Superior temporal gyrus (tissue), 1 donor: ENCODE measurements at regions not wholly inside any gene's neighbourhood (a gene's known extent, or its start where the extent isn't known, plus 50 kb on each side); places are given as distances from the start of the nearest gene placed in this dataset.

ENCODE experiments used
- DNase-seq: peaks from one replicate; pipeline ENCODE4 v3.0.0-alpha.2; 2016; ENCODE audit errors: extremely low spot score

DNA sequence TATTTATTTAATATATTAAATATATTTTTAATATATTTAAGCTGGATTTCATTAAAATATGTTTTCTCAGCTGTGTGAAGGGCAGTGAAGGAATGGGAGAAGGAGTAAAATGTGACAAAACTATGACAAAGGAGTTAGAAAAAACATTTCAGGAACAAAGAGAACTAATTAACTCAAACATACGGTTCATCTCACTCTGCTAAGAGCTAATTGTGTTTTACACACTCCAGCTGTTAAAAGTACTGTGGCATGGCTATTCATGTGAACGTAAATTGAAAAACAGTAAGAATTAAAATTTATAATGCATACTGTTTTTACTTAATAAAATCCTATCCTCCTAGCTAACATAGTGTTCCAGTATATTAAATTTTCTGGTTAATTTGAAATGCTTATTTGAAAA is 262.5 kb upstream of the GNAI1 start:
- no peak for DNase-seq

DNA sequence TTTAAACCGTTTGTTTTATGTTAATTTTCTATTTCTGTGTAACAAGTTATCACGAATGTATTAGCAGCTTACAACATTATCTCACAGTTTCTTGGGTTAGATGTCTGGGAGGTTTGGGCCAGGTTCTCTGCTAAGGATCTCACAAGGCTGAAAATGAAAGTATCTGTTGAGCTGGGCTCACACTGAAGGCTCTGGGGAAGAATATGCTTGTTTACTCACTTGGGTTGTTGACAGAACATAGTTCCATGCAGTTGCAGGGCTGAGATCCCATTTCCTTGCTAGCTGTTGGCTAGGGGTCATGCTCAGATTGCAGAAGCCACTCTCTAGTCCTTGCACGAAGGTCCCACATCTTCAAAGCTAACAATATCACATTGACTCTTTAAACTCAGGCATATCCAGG is 266.6 kb upstream of the GNAI1 start:
- DNase-seq, result no peak

DNA sequence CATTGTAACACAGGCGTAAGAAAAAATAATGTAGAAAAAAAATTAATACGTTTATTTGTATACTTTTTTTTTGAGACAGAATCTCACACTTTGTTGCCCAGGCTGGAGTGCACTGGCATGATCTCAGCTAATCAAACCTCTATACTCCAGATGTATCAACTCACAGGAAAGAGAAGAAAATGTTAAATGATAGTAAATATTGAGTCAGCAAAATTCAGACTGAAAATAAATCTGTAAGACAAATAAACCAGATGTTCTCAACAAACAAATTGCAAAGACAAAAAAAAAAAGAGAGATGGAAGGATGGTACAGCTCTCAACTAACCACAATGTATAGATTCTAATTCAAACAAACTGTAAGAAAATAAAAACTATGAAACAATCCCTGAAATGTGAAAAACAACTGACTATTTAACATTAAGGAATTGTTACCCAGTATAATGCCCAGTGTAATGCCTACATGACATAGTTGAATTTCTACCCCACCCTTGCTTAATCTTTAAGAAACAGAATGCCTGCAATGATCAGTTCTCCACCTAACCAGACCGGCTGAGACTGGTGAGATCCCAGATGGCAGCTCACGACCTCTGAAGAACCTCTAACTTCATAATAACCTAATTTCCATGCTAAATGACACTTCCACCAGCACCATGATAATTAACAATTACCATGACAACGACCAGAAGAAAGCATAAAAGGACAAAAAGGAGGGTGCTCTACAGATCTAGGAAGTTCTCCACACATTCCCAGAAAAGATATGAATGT is 272.0 kb upstream of the GNAI1 start:
- no peak for DNase-seq

DNA sequence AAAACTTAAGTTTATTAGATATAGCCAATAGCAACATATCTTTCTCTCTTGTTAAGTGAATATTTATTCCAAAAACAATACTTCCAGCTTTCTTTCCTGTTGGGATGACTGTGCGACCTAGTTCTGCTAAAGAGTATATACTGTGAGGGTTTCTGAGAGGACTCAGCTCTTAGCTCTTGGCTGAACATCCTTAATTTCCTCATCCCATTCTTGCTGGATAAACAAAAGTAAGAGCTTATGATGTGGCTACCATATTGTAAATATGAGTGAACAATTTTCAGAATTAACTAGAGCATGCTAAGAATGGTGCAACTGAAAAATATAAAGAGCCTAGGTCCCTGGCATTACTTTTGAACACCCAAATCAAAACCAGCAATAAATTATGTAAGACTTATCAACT is 279.5 kb upstream of the GNAI1 start:
- DNase-seq, result no peak

DNA sequence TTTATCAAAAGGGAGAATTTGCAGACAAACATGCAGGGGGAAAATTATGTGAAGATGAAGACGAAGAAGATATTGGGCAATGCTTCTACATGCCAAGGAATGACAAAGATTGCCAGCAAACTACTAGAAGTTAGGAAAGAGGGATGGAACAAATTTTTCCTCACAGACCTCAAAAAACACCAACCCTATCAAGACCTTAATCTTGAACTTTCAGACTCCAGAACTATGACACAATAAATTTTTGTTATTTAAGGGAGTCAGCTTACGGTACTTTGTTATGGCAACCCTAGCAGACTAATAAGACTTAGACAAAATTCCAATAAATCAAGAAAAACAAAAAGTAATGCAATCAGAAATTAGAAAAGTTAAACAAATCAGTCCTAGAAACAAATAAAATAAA is 280.0 kb upstream of the GNAI1 start:
- DNase-seq, result no peak

DNA sequence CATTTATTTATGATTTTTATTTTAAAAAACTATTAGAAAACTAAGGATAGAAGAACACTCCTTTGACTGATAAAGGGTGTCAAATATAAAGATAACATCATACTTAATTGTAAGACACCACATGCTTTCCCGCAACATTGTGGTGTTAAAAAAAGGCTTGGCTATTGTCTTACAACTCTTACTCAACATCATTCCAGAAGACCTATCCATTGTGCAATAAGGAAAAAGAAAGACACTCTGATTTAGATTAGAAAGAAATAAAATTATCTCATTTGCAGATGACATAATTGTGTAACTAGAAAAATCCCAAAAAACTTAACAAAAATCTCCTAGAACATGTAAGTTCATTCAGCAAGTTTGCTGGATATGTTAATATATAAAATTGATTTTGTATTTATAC is 296.7 kb upstream of the GNAI1 start:
- no peak for DNase-seq

DNA sequence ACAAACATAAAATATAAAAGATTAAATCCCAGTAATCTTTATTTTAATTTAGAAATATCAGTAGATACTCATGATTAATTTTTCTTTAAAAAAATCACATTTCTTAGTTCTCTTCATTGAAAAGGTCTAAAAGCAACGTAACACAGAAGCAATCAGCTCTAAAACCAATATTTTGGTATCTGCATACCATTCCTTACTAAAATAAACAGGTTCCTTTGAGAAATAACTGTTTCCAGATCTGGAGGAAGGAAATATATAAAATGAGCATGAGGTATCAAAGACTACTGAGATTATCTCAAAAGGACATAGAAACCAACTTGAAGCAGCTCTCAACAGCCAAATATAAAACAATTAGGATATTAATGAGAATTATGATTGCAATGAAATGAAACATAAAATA is 301.0 kb upstream of the GNAI1 start:
- DNase-seq, result no peak

DNA sequence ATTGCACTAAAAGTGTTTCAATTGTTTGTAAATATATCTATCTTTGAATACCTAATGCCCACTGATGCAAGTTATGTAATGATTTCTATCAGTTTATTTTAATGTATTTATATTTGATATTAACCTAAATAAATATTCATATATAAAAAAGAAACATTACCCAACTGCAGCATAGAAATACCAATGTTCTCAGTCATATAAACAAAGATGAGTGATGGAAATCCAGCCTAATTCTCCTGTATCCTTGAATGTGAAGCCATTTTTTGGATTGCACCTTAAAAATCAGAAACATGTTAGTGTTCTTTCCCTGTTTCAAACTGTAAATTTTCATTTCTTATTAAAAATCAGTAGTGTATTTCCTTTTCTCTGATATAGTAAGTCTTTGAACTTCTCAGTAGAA is 305.8 kb upstream of the GNAI1 start:
- DNase-seq, result no peak

DNA sequence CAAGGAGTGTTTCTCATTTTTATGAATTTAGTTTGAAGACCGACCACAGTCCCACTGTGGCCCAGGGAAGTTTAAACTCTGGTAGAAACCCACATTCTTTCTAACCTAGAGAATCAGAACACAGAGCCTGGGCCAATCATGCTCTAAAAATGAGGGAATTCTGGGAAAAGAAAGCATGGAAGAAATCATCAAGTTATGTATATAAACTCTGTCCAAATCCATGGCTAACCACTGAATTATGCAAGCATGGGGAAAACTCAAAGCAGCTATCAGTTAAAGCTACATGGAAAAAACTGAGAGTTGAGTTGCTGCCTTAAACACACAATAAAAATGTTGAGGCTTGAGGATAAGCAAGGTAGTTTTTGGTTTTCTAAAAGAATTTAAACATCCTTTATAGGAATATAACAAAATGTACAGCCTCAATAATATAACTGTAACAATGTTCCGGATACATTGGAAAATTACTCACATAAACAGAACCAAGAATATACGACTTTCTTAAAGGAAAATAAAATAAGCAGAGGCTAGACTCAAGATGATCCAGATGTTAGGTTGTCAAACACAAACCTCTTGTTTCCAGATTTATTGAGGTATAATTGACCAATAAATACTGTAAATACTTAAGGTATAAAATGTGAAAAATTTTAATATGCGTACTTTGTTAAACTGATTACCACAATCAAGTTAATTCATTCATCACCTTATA is 311.2 kb upstream of the GNAI1 start:
- DNase-seq, result no peak

DNA sequence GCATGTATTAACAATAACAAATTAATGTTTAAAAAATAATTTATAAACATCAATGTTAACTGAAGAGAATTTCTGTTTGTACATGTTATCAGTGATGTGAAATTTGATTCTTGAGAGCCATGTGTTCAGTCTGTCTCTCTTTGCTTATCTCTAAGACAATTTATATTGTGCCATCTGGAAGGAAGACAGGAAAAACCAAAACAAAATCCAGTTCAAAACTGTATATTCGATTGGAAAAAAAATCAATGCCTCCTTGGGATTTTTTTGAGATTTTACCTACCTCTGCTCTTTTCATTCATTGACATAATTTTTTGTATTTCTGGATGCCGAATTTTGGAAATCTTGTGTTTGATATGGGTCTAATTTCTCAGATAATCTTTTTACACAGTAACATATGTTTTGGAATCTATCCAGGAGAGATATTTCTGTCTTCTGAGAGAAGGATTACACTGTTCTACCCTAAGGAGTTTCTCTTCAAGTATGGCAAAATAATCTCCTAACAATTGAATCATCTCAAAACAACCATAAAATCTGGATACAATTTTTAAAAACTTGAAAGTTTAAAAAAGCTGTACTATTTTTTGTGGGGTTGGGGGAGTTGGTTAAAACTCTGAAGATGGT is 311.9 kb upstream of the GNAI1 start:
- DNase-seq, result peak; percentile 38

DNA sequence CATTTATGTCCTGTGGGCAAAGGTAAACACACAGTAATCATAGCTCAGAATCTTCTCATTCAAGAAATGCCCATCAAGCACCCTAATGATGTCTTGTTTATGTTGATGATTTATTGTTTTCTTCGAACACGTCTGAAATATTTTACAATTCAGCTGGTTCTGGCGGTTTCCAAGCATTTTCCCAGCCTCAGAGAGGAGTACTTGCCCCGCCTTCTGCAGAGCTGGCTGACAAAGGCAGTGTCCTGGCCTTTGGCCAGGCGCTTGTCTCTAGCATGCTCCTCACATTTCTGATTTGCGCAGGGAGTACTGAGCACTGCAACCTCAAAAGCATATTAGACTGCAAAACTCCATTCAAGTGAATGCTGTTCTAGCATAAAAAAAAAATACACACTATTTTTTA is 314.2 kb upstream of the GNAI1 start:
- peak; percentile 66 for DNase-seq

DNA sequence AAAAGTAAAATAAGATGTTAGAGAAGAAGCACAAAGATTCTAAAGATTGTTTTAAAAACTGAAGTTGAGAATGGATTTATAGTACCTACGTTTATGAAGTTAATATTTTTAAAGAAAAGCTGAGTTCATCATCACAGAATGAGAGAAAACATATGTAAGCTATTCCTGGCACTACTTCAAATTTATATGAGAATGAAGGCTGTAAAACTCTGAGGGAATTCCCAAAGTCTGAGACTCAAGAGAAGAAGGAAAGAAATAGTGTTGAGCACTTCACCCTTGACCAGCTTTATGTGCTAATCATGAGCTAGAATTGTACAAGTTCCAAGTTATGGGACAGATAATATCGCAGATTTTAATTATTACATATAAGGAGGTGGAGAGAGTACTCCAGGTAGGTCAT is 323.7 kb upstream of the GNAI1 start:
- no peak for DNase-seq

DNA sequence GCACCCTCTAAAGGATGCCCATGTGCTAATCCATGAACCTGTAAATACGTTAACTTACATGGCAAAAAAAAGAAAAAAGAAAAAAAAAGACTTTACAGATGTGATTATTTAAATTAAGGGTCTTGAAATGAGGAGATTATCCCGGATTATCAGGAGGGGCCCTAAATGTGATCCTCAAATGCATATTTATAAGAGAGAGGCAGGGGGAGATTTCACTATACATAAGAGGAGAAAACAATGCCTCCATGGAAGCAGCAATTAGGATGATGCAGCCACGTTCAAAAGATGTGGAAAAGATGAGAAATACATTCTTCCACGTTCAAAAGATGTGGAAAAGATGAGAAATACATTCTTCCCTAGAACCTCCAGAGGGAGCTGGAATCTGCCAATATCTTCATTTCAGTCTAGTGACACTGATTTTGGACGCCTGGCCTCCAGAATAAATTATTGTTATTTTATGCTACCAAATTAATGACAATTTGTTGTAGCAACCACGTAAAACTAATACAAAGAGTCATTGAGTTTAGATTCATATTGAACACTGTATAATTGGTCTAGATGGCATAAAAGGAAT is 328.4 kb upstream of the GNAI1 start:
- DNase-seq, result peak; percentile 37

DNA sequence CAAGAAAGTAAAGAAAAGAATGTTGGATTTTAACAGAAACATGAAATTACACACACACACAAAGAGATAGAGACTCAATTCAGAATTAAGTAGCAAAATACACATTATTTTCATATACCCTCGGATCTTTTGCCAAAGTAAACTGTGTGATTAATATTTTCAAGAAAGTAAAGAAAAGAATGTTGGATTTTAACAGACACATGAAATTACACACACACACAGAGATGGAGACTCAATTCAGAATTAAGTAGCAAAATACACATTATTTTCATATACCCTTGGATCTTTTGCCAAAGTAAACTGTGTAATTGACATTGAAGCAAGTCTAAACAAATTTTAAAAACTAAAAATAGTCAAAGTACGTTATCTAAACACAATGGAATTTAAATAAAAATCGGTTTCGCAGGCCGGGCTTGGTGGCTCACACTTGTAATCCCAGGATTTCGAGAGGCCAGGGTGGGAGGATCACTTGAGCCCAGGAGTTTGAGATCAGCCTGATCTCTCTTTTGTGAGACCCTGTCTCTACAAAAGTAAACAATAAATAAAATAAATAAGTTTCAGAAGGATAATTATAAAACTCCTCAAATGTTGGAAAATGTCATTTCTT is 337.3 kb upstream of the MAGI2 start:
- no peak for DNase-seq

DNA sequence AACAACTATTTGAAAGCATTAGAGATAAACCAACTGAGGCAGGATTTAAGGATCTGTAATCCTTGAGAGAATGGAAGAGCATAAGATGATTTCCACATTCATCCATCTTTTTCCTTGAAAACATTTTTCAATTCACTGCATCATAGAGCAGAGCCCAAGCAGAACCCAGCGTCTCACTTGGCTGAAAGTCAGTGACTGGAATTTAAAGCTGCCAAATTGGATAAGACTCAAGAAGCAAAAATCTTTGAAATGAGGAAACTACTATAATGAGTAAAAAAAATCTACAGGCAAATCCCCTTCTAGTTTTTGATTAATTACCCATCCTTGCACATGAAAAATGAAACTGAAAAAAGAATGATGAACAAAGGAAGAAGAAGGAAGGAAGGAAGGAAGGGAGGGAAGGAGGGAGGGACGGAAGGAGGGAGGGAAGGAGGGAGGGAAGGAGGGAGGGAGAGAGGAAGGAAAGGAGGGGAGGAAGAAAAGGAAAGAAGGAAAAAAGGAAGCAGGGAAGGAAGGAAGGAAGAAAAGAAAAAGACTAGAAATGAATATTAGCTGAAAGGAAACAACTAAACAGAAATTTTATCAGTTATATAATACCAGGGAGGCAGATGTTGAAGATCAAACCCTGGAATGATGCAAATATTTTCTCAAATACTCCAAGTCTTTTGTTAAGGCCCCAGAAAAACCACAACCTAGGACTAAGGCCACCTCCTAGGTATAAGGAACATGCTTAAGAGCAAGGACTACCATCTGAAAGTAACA is 336.3 kb upstream of the MAGI2 start:
- peak; percentile 31 for DNase-seq

DNA sequence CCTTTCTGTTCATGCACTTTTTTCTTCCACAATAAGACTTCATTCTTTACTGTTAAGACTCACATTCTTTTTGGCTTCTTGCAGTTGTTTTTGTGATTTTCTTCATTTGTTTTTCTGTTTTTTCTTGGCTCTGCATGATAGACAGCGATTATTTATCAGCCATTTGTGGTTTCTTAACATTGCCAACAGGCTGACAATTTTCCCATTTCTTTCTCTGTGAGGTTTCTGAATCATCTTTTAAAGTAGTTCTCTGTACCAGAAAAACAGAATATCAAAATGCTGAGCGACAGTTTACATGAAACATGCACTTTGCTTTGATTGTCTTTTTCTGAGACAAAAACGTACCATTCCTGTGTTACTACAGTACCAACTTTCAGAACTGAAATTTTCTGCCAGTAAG is 334.2 kb upstream of the MAGI2 start:
- DNase-seq, result no peak

DNA sequence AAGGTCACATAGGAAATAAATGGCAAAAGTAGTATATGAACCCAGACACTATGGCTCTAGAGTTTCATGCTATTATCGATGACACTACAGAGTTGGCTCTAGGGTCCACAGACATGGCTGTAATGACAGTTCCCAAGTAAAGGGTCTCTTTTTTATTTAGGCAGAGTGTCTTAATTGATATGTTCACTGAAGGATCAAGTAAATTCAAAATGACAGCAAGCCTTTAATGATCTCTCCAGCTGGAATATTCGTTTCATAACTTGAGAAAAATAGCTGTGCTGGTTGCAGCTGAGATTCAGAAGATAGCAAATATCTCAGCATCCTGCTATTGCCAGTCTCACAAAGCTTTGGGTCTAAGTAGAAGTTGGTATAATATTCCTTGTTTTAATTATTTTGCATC is 333.6 kb upstream of the MAGI2 start:
- no peak for DNase-seq

DNA sequence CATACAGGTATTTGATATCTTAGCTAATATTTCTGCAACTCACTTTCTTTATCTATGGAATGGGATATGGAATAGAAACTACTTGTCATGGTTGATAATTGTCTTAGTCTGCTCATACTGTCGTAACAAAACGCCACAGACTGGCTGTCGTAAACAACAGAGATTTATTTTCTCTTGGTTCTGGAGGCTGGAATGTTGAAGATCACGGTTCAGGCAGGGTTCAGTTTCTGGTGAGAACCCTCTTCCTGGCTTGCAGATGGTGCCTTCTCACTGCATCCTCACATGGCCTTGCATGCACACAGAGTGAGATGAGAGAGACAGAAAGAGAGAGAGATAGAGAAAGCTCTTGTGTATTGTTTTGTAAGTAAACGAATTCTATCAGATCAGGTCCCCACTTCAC is 332.7 kb upstream of the MAGI2 start:
- no peak for DNase-seq

DNA sequence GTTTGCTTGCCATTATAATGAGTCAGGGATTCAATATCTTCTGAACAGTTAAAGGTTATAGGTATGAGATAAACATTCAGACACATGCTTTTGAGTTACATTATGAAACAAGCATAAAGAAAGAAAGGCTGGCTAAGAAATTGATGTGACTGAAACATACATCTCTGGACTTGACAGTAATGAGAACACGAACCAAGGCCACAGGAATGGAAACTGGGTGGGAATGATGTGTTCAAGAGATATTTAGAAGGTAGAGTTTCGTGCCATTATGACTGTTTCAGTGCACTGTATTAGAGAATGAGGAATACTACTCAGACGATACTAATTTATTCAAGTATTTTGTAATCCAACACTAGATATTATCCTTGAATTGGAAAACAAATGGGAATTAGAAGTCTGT is 332.1 kb upstream of the MAGI2 start:
- DNase-seq, result no peak

DNA sequence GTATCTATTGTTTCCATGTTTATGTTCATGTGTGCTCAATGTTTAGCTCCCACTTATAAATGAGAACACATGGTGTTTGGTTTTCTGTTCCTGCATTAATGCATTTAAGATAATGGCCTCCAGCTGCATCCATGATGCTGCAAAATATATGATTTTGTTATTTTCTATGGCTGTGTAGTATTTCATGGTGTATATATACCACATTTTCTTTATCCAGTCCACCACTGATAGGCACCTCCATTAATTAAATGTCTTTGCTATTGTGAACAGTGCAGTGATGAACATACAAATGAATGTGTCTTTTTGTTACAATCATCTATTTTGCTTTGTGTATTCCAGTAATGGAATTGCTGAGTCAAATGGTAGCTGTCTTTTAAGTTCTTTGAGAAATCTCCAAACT is 329.4 kb upstream of the MAGI2 start:
- DNase-seq, result no peak

DNA sequence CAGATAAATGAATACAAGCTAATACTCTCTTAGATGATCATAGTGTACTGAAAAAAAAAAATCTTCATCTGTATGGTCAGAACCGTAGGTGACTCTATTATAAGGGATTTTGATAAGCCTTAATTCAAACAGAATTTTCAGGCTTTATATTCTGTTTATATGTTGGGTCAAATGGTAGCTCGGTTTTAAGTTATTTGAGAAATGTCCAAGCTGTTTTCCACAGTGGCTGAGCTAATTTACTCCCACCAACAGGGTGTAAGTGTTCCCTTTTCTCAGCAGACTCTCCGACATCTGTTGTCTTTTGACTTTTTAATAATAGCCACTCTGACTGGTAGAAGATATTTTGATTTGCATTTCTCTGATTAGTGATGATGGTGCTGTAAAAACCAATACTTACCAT is 328.8 kb upstream of the MAGI2 start:
- no peak for DNase-seq

DNA sequence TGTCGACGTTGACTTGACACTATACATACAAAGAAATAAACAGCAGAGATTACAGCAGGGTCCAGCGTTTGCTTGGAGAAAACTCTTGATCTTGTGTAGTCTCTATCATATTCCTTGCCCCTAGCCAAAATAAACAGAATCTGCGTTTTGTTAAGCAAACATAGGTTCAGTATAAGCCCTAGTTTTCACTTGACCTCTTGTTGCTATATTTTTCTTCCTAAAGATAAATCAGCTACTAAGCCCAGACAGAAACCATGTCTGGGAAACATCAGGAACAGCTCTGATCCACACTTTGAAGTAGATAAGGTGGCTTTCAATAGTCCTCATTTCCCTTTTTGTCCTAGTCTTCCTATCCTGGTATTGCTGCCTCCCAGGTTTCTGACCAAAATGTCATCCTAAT is 328.2 kb upstream of the MAGI2 start:
- DNase-seq, result no peak
